ENCODE measurements at regions not wholly inside any gene's neighbourhood (a gene's known extent, or its start where the extent isn't known, plus 50 kb on each side); places are given as distances from the start of the nearest gene placed in this dataset.
"Not testable (repeated sequence)": the region's sequence is repeated elsewhere in the genome, so short reads cannot be mapped to it uniquely, and the experiment has no call there.

DNA sequence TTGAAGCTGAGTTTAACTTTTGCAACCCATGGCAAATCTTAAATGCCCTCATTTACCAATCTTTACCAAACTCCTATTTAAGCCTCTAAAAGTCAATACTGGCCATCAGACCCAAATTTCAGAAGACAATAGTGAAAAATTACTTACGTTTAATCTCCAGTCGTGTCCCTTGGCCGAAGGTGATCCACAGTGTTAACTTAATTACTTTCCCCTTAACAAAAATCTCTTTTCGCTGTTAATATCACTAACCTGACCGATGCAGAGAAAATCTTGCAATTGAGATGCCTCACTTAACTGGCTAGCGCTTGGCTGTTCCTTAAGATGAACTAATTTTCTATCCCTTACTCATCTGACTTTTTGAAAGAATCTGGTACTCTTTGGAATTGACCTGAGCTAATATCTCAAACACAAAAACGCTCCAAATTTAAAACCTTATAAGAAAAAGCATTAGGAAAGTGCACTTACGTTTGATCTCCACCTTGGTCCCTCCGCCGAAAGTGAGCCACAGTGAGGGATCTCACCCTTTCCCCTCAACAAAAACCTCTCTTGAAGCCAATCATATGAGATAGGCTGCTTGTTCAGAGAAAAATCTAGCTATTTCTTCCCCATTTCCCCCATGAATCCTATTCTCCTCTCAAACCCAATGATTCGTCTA, 169.1 kb downstream of the RPIA start:
- no peak for DNase-seq (ENCODE audit: low spot score)

DNA sequence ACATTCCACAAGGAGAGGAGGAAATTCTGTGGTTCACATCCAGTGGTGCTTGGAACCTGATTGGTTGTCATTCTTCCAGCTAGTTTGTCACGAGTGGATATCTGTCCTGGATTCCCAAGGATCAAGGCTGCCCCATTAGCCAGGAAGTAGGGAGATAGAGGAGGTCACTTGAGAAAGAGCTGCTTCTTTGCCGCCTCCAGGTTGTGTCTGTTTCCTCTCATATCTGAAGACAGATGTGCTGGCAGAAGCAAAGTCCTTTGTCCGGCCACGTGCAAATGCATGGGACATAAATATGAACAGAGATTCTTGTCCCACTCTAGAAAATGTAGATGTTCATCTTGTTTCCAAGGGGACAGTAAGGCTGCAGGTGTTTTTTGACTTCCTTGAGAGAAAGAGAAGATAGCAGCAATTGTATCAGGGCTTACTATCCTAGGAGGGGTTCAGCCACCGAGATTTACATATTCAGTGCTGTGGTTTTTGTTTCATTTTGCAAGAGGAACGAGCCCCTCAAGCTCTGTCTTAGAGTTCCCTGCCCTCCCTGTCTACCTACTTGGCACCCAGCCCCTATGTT, 174.4 kb downstream of the RPIA start:
- no peak for DNase-seq (ENCODE audit: low spot score)

DNA sequence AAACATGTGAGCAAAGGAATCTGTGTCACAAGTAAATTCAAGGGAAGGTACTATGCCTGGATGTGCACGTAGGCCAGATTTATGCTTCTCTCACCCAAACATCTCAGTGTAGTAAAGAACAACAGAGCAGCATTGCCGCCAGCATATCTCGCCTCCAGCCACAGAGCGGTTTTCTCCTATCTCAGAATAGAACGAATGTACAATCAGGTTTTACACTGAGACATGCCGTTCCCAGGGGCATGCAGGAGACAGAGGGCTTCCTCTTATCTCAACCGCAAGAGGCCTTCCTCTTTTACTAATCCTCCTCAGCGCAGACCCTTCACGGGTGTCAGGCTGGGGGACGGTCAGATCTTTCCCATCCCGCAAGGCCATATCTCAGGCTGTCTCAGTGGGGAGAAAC, 175.3 kb downstream of the RPIA start:
- DNase-seq (ENCODE audit: low spot score) = no peak

DNA sequence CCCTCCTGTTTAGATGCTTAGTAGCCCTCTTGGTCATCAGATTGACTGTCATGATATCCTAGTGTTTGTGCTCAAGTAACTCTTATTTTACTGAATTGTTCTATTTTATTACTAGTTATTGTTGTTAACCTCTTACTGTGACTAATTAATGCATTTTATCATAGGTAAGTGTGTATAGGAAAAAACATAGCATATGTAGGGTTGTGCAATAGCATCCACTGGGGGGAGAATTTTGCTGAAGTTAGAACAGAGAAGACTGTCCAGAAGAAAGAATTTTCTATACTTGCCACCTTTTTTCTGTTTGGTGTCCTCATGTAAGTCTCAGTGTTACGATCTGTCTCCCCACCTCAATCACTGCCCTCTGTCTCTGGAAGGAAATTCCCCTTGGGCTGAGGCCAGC, 177.4 kb downstream of the RPIA start:
- no peak for DNase-seq (ENCODE audit: low spot score)

DNA sequence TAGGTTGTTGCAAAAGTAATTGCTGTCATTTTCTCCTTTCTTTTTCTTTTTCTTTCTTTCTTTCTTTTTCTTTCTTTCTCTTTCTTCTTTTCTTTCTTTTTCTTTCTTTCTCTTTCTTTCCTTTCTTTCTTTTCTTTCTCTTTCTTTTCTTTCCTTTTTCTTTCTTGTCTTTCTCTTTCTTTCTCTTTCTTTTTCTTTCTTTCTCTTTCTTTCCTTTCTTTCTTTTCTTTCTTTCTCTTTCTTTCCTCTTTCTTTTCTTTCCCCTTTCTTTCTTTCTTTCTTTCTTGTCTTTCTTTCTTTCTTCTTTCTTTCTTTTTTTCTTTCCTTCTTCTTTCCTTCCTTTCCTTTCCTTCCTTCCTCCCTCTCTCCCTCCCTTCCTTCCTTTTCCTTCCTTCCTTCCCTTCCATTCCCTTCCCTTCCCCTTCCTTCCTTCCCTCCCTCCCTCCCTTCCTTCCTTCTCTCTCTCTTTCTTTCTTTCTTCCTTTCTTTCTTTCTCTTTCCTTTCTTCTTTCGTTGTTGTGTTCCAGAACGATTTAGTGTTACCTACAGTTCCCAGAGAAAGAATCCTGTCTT, 178.9 kb downstream of the RPIA start:
- no peak for DNase-seq (ENCODE audit: low spot score)

DNA sequence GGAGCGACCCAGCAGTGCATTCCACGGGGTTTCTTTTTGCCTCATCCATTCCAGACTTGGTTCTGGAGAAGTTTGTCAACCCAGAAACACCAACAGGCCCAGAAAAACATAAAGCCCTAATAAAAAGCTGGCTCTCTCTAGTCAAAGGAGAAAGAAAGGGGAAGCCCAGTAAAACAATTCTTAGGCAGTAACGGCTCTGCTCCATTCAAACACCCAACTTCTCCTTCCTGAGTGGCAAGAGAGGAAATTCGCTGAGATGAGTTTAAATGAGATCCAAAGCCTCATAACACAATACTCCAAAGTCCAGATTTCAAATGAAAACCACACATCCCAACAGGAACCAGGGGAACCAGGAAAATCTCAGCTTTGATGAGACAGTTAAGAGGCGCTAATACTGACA, 179.9 kb downstream of the RPIA start:
- no peak for DNase-seq (ENCODE audit: low spot score)

DNA sequence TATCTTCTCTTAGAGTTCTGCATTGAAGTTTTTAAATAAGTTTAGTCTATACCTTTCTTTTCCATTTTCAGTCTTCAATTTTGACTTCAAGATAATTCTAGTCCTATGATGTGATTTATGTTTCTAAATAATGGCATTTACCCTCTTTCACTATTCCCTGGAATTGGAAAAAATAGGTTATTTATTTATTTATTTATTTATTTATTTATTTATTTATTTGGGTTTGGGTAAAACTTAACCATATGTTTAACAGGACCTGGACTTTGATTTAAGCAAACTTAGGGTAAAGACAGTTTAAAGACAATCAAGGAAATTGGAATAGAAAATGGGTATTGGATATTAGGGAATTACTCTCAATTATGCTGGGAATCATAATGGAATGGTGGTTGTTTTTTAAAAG, 182.1 kb downstream of the RPIA start:
- no peak for DNase-seq (ENCODE audit: low spot score)

DNA sequence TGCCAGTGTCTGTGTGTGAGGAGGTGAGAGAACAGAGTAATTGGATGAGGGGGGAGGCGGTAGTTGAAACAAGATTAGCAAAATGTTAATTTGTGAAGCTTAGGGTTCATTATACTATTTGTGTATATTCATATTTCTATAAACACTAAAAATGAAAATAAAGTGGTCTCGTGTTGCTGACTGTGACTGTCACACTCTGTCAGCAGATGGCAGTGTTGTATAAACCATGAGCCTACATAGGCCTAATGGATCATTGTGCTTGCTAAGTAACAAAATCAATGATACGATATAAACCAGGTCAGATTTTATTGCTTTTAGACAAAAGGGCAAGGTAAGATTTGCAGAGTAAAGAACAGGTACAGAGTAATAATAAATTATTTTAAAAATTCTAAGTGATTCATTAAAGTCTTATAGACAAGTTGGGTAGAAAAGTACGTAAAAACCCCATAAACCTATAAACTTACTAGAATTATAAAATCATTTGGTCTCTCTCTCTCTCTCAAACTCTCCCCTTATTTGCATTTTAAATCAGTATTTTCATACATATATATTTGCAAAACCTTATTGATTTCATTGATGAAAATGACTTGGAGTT, 182.7 kb downstream of the RPIA start:
- no peak for DNase-seq (ENCODE audit: low spot score)

DNA sequence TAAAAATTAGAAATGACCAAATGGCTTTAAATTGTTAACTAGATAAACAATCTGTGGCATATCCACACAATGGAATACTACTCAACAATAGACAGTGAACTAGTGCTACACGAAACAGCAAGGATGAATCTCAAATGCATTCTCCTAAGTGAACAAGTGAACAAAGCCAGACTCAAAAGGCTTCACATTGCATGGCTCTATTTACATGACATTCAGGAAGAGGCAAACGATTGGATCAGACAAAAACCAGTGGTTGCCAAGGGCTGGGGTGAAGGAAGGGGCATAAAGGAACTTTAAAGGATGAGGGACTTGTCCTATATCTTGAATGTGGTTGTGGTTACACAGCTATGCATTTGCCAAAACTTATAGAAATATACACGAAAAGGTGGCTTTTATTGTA, 184.3 kb downstream of the RPIA start:
- no peak for DNase-seq (ENCODE audit: low spot score)

DNA sequence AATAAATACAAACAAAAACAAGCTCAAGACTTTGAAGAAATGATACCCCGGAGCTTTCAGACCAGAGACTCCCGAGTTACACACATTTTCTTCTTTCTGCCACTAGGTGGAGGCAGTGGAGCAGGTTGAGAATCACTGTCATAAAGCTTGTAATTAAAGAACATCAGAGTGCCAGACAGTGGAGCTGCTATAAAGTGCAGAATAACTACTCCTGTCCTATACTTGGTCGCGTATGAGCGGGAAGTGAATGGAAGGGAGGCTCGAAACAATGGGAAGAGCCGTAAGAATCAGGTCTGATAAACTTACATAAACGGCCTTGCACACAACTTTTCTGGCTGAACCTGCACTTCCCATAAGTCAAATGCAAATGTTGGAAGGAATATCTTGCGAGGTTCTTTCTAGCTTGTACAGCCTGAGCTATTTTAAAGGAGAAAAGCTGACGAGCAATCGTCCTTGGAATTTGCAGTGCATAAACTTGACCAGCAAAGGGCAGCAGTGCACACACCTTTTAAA, 189.0 kb downstream of the RPIA start:
- DNase-seq (ENCODE audit: low spot score) = no peak

DNA sequence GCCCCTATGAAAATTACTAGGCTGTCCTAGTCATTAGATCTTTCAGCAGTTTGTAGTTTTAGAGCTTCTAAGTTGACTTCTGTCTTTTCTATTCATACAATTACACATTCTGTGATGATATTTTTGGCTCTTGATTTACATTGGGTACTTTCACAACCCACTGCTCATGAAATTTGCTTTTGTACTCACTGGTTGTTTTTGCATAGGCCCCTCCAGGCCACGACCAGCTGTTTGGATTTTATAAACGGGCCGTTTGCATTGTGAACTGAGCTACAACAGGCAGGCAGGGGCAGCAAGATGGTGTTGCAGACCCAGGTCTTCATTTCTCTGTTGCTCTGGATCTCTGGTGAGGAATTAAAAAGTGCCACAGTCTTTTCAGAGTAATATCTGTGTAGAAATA, 193.8 kb downstream of the RPIA start:
- DNase-seq (ENCODE audit: low spot score) = peak; percentile 20

DNA sequence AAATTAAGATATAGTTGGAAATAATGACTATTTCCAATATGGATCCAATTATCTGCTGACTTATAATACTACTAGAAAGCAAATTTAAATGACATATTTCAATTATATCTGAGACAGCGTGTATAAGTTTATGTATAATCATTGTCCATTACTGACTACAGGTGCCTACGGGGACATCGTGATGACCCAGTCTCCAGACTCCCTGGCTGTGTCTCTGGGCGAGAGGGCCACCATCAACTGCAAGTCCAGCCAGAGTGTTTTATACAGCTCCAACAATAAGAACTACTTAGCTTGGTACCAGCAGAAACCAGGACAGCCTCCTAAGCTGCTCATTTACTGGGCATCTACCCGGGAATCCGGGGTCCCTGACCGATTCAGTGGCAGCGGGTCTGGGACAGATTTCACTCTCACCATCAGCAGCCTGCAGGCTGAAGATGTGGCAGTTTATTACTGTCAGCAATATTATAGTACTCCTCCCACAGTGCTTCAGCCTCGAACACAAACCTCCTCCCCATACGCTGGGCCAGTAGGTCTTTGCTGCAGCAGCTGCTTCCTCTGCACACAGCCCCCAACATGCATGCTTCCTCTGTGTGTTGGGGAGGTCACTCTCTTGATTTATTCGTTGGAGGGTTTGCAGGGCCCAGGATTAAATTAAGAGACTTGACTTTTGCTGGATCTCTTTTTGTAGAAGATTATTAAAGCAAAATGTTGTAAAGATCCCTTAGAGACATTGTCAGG, 194.4 kb downstream of the RPIA start:
- DNase-seq (ENCODE audit: low spot score) = no peak

DNA sequence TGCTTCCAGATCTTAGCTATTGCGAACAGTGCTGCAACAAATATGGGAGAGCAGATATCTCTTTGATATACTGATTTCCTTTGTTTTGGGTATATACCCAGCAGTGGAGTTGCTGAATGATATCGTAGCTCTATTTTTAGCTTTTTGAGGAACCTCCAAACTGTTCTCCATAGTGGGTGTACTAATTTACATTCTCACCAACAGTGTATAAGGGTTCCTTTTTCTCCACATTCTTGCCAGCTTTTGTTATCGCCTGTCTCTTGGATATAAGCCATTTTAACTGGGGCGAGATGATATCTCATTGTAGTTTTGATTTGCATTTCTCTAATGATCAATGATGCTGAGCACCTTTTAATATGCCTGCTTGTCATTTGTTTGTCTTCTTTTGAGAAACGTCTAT, 196.0 kb downstream of the RPIA start:
- not testable (repeated sequence) for DNase-seq (ENCODE audit: low spot score)

DNA sequence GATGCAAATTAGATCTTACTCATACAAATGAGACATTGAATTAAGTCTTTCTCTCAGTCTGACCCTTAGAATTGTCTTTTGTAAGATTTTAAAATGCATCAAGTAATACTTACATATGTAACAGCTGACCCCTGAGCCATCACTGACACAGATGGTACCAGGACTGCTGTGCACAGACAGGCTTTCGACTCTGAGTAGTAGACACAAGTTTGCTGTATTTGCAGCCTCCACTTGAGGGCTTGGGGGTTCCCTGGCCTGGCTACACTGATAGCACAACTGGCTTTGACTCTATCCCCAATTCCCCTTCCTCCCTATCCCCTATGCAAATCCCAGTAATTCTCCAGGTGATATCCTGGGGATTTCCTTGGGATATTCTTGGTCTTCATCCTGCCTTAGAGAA, 200.7 kb downstream of the RPIA start:
- DNase-seq (ENCODE audit: low spot score) = no peak

DNA sequence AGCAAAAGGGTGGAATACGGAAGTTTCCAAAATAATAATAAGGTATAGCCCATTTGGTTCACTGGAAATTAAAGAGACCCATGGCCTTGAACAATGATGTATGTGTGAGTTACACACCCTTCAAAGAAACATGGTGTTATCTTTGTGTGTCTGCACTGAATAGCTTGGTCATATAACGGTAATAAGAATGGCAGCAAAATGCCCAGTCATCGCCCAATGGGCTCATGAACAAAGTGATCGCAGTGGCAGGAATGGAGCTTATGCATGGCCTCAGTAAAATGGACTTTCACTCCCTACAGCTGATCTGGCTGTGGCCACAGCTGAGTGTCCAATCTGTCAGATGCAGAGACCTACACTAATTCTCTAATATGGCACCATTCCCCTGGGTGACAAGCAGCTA, 201.3 kb downstream of the RPIA start:
- no peak for DNase-seq (ENCODE audit: low spot score)

DNA sequence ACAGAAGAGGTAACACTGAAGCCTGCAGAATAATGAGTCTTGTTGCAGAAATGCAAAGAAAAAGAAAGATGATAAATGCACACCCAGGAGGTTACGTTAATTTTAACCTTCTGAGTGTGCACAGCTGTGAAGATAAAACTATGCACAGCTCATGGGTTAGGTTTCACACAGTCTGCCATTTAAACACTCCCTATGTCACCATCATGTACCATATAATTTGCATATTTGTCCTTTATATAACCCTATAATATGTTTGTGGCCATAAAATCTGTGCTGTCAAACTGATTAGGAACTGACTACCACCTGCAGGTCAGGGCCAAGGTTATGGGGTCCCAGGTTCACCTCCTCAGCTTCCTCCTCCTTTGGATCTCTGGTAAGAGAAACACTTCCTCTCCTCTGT, 205.5 kb downstream of the RPIA start:
- no peak for DNase-seq (ENCODE audit: low spot score)

DNA sequence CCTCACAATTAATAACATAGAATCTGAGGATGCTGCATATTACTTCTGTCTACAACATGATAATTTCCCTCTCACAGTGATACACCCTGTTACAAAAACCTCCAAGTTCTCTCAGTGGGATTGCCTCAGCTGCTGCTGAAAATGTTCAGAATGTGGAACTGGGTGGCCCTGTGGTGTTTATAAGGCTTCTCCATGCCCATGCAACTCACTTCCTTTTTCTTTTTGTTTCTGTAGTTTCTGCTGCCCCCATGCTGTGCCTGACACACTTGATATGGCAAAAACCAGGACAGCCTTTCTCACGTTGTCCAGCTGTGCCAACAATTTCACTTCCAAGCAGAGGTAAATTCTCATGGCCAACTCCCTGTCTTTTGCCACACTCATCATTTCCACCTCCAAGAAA, 206.2 kb downstream of the RPIA start:
- DNase-seq (ENCODE audit: low spot score) = no peak

DNA sequence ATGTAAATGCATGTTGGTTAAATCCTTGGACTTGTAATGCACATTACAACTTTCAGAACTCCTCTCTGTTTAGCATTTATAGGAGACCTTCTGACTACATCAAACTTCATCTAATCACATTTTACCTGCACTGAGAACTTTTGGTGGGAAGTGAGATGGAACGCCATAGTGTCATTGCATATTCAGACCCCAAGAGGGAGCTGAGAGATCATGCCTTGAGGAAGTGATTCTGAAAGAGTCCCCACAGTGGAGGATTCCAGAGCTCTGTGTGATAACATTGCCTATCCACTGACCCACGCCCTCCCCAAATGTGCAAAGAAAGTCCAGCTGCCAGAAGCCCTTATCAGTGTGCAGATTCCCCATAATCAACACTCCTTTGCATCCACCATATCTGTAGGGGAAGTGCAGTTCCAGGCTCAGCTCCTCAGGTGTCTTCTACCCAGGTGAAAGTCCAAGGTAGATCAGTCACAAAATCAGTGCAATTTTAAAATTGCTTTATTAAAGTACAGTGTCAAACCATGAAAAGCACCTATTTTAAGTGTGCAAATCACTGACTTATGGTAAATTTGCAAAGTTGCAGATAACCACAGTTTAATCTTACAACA, 212.4 kb downstream of the RPIA start:
- DNase-seq (ENCODE audit: low spot score) = no peak

DNA sequence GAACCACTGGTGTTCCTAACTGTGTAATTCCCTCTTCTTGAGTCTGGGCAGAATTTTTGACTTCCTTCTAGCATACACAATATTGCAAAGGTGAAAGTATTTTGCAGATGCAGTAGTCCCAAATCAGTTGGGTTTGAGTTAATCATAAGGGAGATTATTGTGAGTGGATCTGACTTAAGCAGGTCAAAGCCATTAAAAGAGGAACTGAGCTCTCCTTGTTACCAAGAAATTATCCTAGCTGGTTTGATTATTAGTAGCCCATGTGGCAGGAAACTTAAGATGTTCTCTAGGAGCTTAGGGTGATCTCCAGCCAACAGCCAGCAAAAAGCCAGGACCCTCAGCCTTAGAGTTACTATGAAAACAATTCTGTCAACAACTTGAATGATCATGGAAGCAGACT, 221.8 kb downstream of the RPIA start:
- DNase-seq (ENCODE audit: low spot score) = no peak

DNA sequence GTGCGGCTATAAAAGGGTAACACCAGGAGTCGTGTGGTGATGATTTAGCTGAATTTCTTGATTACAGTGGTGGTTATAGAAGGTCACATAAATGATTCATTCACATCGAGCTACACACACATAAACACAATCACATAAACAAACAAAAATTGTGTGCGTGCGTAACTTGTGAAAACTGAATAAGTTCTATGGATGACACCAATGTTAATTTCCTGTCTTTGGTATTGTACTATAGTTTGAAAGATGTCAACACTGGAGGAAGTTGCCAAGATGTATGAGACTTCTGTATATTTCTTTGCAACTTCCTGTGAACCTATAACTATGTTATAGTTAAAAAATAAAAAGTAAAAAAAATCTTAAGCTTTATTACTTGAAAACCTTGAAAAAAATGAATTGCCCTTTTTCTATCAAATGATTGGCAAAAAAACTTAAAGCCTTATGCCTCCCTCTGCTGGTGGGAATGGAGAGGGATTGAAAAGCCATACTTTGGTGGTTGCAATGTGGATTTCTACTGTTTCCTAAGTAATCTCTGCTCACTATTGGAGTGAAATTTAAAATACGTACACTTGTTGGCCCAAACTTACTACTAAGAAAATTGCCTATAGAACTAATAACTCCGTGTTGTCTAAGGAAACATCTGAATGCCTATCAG, 227.7 kb downstream of the RPIA start:
- no peak for DNase-seq (ENCODE audit: low spot score)

DNA sequence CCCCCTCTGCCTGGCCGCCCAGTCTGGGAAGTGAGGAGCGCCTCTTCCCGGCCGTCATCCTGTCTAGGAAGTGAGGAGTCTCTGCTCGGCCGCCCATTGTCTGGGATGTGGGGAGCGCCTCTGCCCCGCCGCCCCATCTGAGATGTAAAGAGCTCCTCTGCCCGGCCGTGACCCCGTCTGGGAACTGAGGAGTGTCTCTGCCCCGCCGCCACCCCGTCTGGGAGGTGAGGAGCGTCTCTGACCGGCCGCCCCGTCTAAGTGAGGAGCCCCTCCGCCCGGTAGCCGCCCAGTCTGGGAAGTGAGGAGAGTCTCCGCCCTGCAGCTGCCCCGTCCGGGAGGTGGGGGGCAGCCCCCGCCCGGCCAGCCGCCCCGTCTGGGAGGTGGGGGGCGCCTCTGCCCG, 228.9 kb downstream of the RPIA start:
- not testable (repeated sequence) for DNase-seq (ENCODE audit: low spot score)

DNA sequence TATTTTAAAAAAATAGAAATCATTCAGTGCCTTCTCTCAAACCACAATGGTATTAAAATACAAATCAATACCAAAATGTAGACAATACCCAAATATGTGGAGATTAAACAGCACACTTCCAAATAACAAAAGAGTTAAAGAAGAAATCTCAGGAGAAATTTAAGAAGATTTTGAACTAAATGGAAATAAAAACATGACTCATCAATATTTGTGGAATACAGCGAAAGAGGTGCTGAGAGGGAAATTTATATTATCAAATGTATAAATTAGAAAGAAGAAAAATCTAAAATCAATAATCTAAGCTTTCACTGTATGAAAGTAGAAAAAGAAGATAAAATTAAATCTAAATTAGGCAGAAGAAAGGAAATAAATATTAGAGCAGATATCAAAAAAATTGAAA, 233.1 kb downstream of the RPIA start:
- no peak for DNase-seq (ENCODE audit: low spot score)

All from germinal center (tissue), 1 donor.